HEK293T (cell line): ENCODE measurements at regions not wholly inside any gene's neighbourhood (a gene's known extent, or its start where the extent isn't known, plus 50 kb on each side); places are given as distances from the start of the nearest gene placed in this dataset.

Experiments used
- ARNT ChIP-seq: fragments of 450-650 bp; IDR thresholded peaks from 2 replicates; pipeline ENCODE4 v1.6.1; 2017; ENCODE audit warnings: mild to moderate bottlenecking
- ELF4 ChIP-seq: fragments of 450-650 bp; IDR thresholded peaks from 2 replicates; pipeline ENCODE4 v1.6.1; 2017; ENCODE audit warnings: antibody characterized with exemption
- FOXM1 ChIP-seq: fragments of 450-650 bp; IDR thresholded peaks from 2 replicates; pipeline ENCODE4 v1.6.1; 2017; ENCODE audit warnings: mild to moderate bottlenecking, borderline replicate concordance
- LEF1 ChIP-seq: fragments of 450-650 bp; IDR thresholded peaks from 2 replicates; pipeline ENCODE4 v1.6.1; 2017; ENCODE audit warnings: mild to moderate bottlenecking, borderline replicate concordance
- PKNOX1 ChIP-seq: fragments of 450-650 bp; IDR thresholded peaks from 2 replicates; pipeline ENCODE4 v1.6.1; 2016
- SUZ12 ChIP-seq: fragments of 450-650 bp; IDR thresholded peaks from 2 replicates; pipeline ENCODE4 v1.6.1; 2016; ENCODE audit warnings: mild to moderate bottlenecking
- ZNF384 ChIP-seq: fragments of 450-650 bp; IDR thresholded peaks from 2 replicates; pipeline ENCODE4 v1.6.1; 2016

GRCh38 chr20:63139837-63140236 is 76.1 kb downstream of the YTHDF1 start:
- TF ChIP-seq PKNOX1: no peak
- no peak for TF ChIP-seq ZNF384
- TF ChIP-seq ARNT: no peak
- no peak for TF ChIP-seq LEF1
- TF ChIP-seq ELF4: no peak
- no peak for TF ChIP-seq SUZ12
- TF ChIP-seq FOXM1: no peak
